ENCODE measurements at regions not wholly inside any gene's neighbourhood (a gene's known extent, or its start where the extent isn't known, plus 50 kb on each side); places are given as distances from the start of the nearest gene placed in this dataset.
"Not testable (repeated sequence)": the region's sequence is repeated elsewhere in the genome, so short reads cannot be mapped to it uniquely, and the experiment has no call there.

- 83% methylated on average over 1 of the region's 1 CpG; no CpG with 5 or more reads in 1 of the 2 experiments for WGBS, 2 experiments (ENCODE audit: extremely low coverage in 1 of 2, insufficient coverage in 1 of 2, insufficient read length in 1 of 2, insufficient replicate concordance in 2 of 2, low coverage in 1 of 2, low lambda C conversion rate in 2 of 2, missing lambda C conversion rate in 1 of 2)
- H2BK12ac ChIP-seq (ENCODE audit: low read depth, low read length); H3K27ac ChIP-seq (ENCODE audit: low read depth, low read length); DNase-seq (ENCODE audit: low read depth in 1 of 2, low spot score in 2 of 2); H2AK5ac ChIP-seq (ENCODE audit: low read depth, low read length); POLR2A ChIA-PET (ENCODE audit: partially characterized antibody); H3K36me3 ChIP-seq (ENCODE audit: control insufficient read depth in 2 of 4, insufficient read depth in 4 of 4, low read length in 3 of 4); H2BK15ac ChIP-seq (ENCODE audit: low read length); H3K23ac ChIP-seq (ENCODE audit: insufficient read length); H3K14ac ChIP-seq (ENCODE audit: insufficient read length); H3K4me3 ChIP-seq (ENCODE audit: extremely low read depth in 1 of 4, insufficient read depth in 2 of 4, low read depth in 3 of 4, low read length in 4 of 4); H3K4ac ChIP-seq (replicated peaks; ENCODE audit: insufficient read length, low read depth, low read length); H4K20me1 ChIP-seq (replicated peaks in 1 of 2; ENCODE audit: control insufficient read depth in 1 of 2, insufficient read depth in 2 of 2, low read length in 2 of 2); H4K91ac ChIP-seq (replicated peaks; ENCODE audit: insufficient read length, low read length); H3K79me1 ChIP-seq (ENCODE audit: low read depth, low read length); H2BK20ac ChIP-seq (ENCODE audit: low read length); FAIRE-seq; CTCF ChIA-PET (ENCODE audit: partially characterized antibody); H2BK120ac ChIP-seq (replicated peaks; ENCODE audit: low read depth, low read length); H3K18ac ChIP-seq (ENCODE audit: extremely low read depth, low read length); H3K56ac ChIP-seq (replicated peaks; ENCODE audit: insufficient read length, low read depth, low read length); H3K9ac ChIP-seq (replicated peaks in 1 of 4; ENCODE audit: extremely low read depth in 1 of 4, low read depth in 3 of 4, low read length in 3 of 4); H2AFZ ChIP-seq (ENCODE audit: low read length); H2BK5ac ChIP-seq (ENCODE audit: low read depth, low read length); H3K27me3 ChIP-seq (replicated peaks in 1 of 4; ENCODE audit: control insufficient read depth in 3 of 4, extremely low read depth in 1 of 4, insufficient read depth in 3 of 4, low read length in 3 of 4); H3K4me2 ChIP-seq (ENCODE audit: insufficient read depth in 1 of 2, low read depth in 2 of 2, low read length in 2 of 2); H3K79me2 ChIP-seq (ENCODE audit: control insufficient read depth in 1 of 2, insufficient read depth in 2 of 2, low read length in 2 of 2); H3K9me3 ChIP-seq (ENCODE audit: insufficient read depth in 2 of 2, low read depth in 1 of 2, low read length in 1 of 2); H4K8ac ChIP-seq (ENCODE audit: extremely low read depth, insufficient read depth, low read length); H3K4me1 ChIP-seq (replicated peaks in 1 of 4; ENCODE audit: control insufficient read depth in 3 of 4, insufficient read depth in 4 of 4, low read length in 3 of 4); H3K23me2 ChIP-seq (ENCODE audit: low read depth, low read length); H4K5ac ChIP-seq (ENCODE audit: insufficient read length, low read depth, low read length): not testable (repeated sequence)
Observed at GRCh38 chr9:42273191-42273590, 89.7 kb downstream of the SPATA31A6 start.
